DMS79 (cell line): ENCODE measurements at regions not wholly inside any gene's neighbourhood (a gene's known extent, or its start where the extent isn't known, plus 50 kb on each side); places are given as distances from the start of the nearest gene placed in this dataset.
"Not testable (repeated sequence)": the region's sequence is repeated elsewhere in the genome, so short reads cannot be mapped to it uniquely, and the experiment has no call there.

Experiments
- DNase-seq: peaks from one replicate; lab custom pipeline; 2025; lab: John Stamatoyannopoulos, UW

GRCh38 chr10:64023926-64024470 lies 502.8 kb downstream of the REEP3 start:
- no peak for DNase-seq

- DNase-seq = no peak
Observed at GRCh38 chr10:64033711-64034110, 512.5 kb downstream of the REEP3 start.

GRCh38 chr10:64036321-64036930 lies 515.2 kb downstream of the REEP3 start:
- no peak for DNase-seq

GRCh38 chr10:64037071-64037661 lies 516.0 kb downstream of the REEP3 start:
- DNase-seq = no peak

GRCh38 chr10:64038107-64038506 lies 516.9 kb downstream of the REEP3 start:
- no peak for DNase-seq

- no peak for DNase-seq
Observed at GRCh38 chr10:64039198-64039597, 518.0 kb downstream of the REEP3 start.

- DNase-seq = no peak
Observed at GRCh38 chr10:64040781-64041180, 519.6 kb downstream of the REEP3 start.

GRCh38 chr10:64041185-64041988 lies 520.2 kb downstream of the REEP3 start:
- no peak for DNase-seq

GRCh38 chr10:64041989-64042490 lies 520.8 kb downstream of the REEP3 start:
- DNase-seq = no peak

- no peak for DNase-seq
Observed at GRCh38 chr10:64044098-64044497, 522.9 kb downstream of the REEP3 start.

- DNase-seq = not testable (repeated sequence)
Observed at GRCh38 chr10:64044957-64045632, 523.9 kb downstream of the REEP3 start.

GRCh38 chr10:64054392-64054791 lies 533.2 kb downstream of the REEP3 start:
- no peak for DNase-seq

- no peak for DNase-seq
Observed at GRCh38 chr10:64059884-64060283, 538.7 kb downstream of the REEP3 start.

GRCh38 chr10:64060389-64060788 lies 539.2 kb downstream of the REEP3 start:
- no peak for DNase-seq

- DNase-seq = no peak
Observed at GRCh38 chr10:64062793-64063192, 541.6 kb downstream of the REEP3 start.

- no peak for DNase-seq
Observed at GRCh38 chr10:64067009-64067606, 545.9 kb downstream of the REEP3 start.

GRCh38 chr10:64067859-64068258 lies 546.7 kb downstream of the REEP3 start:
- DNase-seq = no peak

- no peak for DNase-seq
Observed at GRCh38 chr10:64070241-64070640, 549.0 kb downstream of the REEP3 start.

- DNase-seq = no peak
Observed at GRCh38 chr10:64071218-64071617, 550.0 kb downstream of the REEP3 start.

- DNase-seq = no peak
Observed at GRCh38 chr10:64075604-64076003, 554.4 kb downstream of the REEP3 start.

GRCh38 chr10:64076322-64076940 lies 555.2 kb downstream of the REEP3 start:
- DNase-seq = no peak
